Panc1 (cell line): ENCODE measurements at regions not wholly inside any gene's neighbourhood (a gene's known extent, or its start where the extent isn't known, plus 50 kb on each side); places are given as distances from the start of the nearest gene placed in this dataset.

Experiments used
- ATAC-seq: fragments of 200-7000 bp; cut with Tn5 transposase; 2 replicates; pipeline ENCODE4 v1.9.1; 2020; ENCODE audit warnings: mild to moderate bottlenecking, moderate library complexity
- BruUV-seq: library from RNA; stranded (reverse); fragments of 400-500 nt; replicated peaks from 2 replicates; lab custom pipeline; 2021; lab: Mats Ljungman, UMichigan
- CTCF ChIA-PET: fragments of 300-600 bp; sonication (Branson Sonifier 250); formaldehyde crosslinking; loops from one replicate; lab custom pipeline; 2022; ENCODE audit warnings: antibody characterized with exemption; lab: Charles Lee
- POLR2A ChIA-PET: fragments of 300-600 bp; sonication (Branson Sonifier 250); formaldehyde crosslinking; loops from one replicate; lab custom pipeline; 2022; ENCODE audit warnings: antibody characterized with exemption; lab: Charles Lee
- DNase-seq: peaks from one replicate; pipeline ENCODE4 v3.0.0-alpha.2; 2010; ENCODE audit warnings: low read depth, low spot score
- H3K27ac ChIP-seq: 2 replicates; pipeline ENCODE4 v1.5.1; 2011; ENCODE audit warnings: mild to moderate bottlenecking, low read length, inconsistent platforms
- H3K27me3 ChIP-seq: fragments of 200-500 bp; sonication (Bioruptor generic); 2 replicates; pipeline ENCODE4 v1.6.0; 2014; ENCODE audit warnings: low read length, inconsistent platforms; ENCODE audit not compliant: control insufficient read depth, insufficient read depth
- H3K36me3 ChIP-seq: fragments of 200-500 bp; sonication (Bioruptor generic); 2 replicates; pipeline ENCODE4 v1.5.1; 2014; ENCODE audit warnings: inconsistent platforms, mild to moderate bottlenecking, low read length, moderate library complexity; ENCODE audit not compliant: control insufficient read depth, insufficient read depth
- H3K4me1 ChIP-seq: 2 replicates; pipeline ENCODE4 v1.5.1; 2011; ENCODE audit warnings: inconsistent platforms, mild to moderate bottlenecking, low read length, moderate library complexity; ENCODE audit not compliant: control insufficient read depth, insufficient read depth
- H3K4me3 ChIP-seq, 2 experiments: 2 replicates each; pipeline ENCODE4 v1.5.1; 2011 to 2012; ENCODE audit warnings: low read depth in 2 of 2, low read length in 2 of 2, mild to moderate bottlenecking in 2 of 2, inconsistent platforms in 1 of 2, moderate library complexity in 1 of 2
- H3K9me3 ChIP-seq: fragments of 200-500 bp; sonication (Bioruptor generic); 2 replicates; pipeline ENCODE4 v1.5.1; 2014; ENCODE audit warnings: low read depth, mild to moderate bottlenecking, inconsistent platforms, low read length, moderate library complexity; ENCODE audit not compliant: control insufficient read depth, insufficient read depth
- POLR2AphosphoS5 ChIP-seq: IDR thresholded peaks from 2 replicates; pipeline ENCODE4 v1.6.1; 2012; ENCODE audit warnings: mild to moderate bottlenecking, low read depth, low read length, moderate library complexity
- SIN3A ChIP-seq: IDR thresholded peaks from 2 replicates; pipeline ENCODE4 v1.6.1; 2012; ENCODE audit warnings: low read depth, mild to moderate bottlenecking, low read length, moderate library complexity, borderline replicate concordance; ENCODE audit not compliant: insufficient read depth
- TCF7L2 ChIP-seq: IDR thresholded peaks from 2 replicates; pipeline ENCODE4 v1.6.1; 2011; ENCODE audit warnings: mild to moderate bottlenecking, low read depth, low read length, inconsistent platforms
- in situ Hi-C: cut with HindIII; loops from 2 replicates; pipeline ENCODE4 v1.10.0; 2016; ENCODE audit warnings: low sequenced_read_pairs, low pct_unique_long_range_greater_than_20kb
- intact Hi-C: fragments of 100-400 bp; cut with micrococcal nuclease; formaldehyde crosslinking; loops from one replicate; pipeline ENCODE4 v1.10.0; 2022; ENCODE audit not compliant: unreplicated experiment
- TF ChIP-seq, protein P1 (sequence below): fragments of 450-650 bp; IDR thresholded peaks from 2 replicates; pipeline ENCODE4 v1.5.1; 2017; ENCODE audit warnings: mild to moderate bottlenecking
- TF ChIP-seq, protein P2 (sequence below), 2 experiments: IDR thresholded peaks; 2 replicates each; pipeline ENCODE4 v1.6.1; 2011 to 2012; ENCODE audit warnings: low read depth in 2 of 2, control low read depth in 1 of 2, low read length in 1 of 2, mild to moderate bottlenecking in 1 of 2, moderate library complexity in 1 of 2; ENCODE audit not compliant: insufficient read depth in 1 of 2

DNA sequence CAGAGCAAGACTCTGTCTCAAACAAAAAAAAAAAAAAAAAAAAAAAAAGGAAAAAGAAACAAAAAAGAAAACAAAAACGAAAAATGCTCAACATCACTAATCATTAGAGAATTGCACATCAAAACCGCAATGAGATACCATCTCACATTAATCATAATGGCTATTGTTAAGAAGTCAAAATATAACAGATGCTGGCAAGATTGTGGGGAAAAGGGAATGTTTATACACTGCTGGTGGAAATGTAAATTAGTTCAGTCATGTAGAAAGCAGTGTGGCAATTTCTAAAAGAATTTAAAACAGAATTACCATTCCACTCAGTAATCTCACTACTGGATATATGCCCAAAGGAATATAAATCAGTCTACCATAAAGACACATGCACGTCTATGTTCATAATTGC is 50.4 kb upstream of the PRR16 start:
- no peaks in the 10 kb centered on the region for H3K27me3 ChIP-seq
- no TSS peak for BruUV-seq
- no peak for ATAC-seq
- H3K4me3 ChIP-seq = no peak overlapping the region
- ChIA-PET CTCF (no interaction called here), POLR2A (no interaction called here)
- TF ChIP-seq, protein P1, sequence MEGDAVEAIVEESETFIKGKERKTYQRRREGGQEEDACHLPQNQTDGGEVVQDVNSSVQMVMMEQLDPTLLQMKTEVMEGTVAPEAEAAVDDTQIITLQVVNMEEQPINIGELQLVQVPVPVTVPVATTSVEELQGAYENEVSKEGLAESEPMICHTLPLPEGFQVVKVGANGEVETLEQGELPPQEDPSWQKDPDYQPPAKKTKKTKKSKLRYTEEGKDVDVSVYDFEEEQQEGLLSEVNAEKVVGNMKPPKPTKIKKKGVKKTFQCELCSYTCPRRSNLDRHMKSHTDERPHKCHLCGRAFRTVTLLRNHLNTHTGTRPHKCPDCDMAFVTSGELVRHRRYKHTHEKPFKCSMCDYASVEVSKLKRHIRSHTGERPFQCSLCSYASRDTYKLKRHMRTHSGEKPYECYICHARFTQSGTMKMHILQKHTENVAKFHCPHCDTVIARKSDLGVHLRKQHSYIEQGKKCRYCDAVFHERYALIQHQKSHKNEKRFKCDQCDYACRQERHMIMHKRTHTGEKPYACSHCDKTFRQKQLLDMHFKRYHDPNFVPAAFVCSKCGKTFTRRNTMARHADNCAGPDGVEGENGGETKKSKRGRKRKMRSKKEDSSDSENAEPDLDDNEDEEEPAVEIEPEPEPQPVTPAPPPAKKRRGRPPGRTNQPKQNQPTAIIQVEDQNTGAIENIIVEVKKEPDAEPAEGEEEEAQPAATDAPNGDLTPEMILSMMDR = no peak
- TF ChIP-seq TCF7L2 = no peak
- TF ChIP-seq, protein P2, sequence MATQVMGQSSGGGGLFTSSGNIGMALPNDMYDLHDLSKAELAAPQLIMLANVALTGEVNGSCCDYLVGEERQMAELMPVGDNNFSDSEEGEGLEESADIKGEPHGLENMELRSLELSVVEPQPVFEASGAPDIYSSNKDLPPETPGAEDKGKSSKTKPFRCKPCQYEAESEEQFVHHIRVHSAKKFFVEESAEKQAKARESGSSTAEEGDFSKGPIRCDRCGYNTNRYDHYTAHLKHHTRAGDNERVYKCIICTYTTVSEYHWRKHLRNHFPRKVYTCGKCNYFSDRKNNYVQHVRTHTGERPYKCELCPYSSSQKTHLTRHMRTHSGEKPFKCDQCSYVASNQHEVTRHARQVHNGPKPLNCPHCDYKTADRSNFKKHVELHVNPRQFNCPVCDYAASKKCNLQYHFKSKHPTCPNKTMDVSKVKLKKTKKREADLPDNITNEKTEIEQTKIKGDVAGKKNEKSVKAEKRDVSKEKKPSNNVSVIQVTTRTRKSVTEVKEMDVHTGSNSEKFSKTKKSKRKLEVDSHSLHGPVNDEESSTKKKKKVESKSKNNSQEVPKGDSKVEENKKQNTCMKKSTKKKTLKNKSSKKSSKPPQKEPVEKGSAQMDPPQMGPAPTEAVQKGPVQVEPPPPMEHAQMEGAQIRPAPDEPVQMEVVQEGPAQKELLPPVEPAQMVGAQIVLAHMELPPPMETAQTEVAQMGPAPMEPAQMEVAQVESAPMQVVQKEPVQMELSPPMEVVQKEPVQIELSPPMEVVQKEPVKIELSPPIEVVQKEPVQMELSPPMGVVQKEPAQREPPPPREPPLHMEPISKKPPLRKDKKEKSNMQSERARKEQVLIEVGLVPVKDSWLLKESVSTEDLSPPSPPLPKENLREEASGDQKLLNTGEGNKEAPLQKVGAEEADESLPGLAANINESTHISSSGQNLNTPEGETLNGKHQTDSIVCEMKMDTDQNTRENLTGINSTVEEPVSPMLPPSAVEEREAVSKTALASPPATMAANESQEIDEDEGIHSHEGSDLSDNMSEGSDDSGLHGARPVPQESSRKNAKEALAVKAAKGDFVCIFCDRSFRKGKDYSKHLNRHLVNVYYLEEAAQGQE (IDR thresholded peaks at IDR 0.05; ENCODE audit: insufficient read depth in 1 of 2, low read depth in 2 of 2, low read length in 1 of 2) = no peak
- no peak for TF ChIP-seq SIN3A
- TF ChIP-seq POLR2AphosphoS5 = no peak
- in situ Hi-C loops = no loop called here
- no peaks in the 10 kb centered on the region for H3K4me1 ChIP-seq
- H3K36me3 ChIP-seq = no peaks in the 10 kb centered on the region
- intact Hi-C loops = no loop called here
- DNase-seq = no peak
- no peak overlapping the region for H3K27ac ChIP-seq
- H3K9me3 ChIP-seq = no peaks in the 10 kb centered on the region
